Activated T-helper 17 cell treated with anti-CD3 and anti-CD28 coated beads, Interleukin-2, amount 50 U/mL, for 72 hours (primary cell): ENCODE measurements at regions not wholly inside any gene's neighbourhood (a gene's known extent, or its start where the extent isn't known, plus 50 kb on each side); places are given as distances from the start of the nearest gene placed in this dataset.
"Not testable (repeated sequence)": the region's sequence is repeated elsewhere in the genome, so short reads cannot be mapped to it uniquely, and the experiment has no call there.

Source experiments
- ATAC-seq: fragments of 150-1000 bp; cut with Tn5 transposase; replicated peaks from 2 replicates; pipeline ENCODE4 v1.10.0; 2021; ENCODE audit warnings: mild to moderate bottlenecking, moderate library complexity
- H3K27ac Mint-ChIP-seq: one replicate; pipeline ENCODE4 v1.8.0; 2022; ENCODE audit warnings: mixed read lengths
- H3K27me3 Mint-ChIP-seq: one replicate; pipeline ENCODE4 v1.8.0; 2022; ENCODE audit warnings: mixed read lengths
- H3K36me3 Mint-ChIP-seq: one replicate; pipeline ENCODE4 v1.8.0; 2022; ENCODE audit warnings: low read depth, mild to moderate bottlenecking, mixed read lengths
- H3K4me1 Mint-ChIP-seq: one replicate; pipeline ENCODE4 v1.8.0; 2022; ENCODE audit warnings: mixed read lengths
- H3K4me3 Mint-ChIP-seq: one replicate; pipeline ENCODE4 v1.8.0; 2022; ENCODE audit warnings: mild to moderate bottlenecking, mixed read lengths
- H3K9me3 Mint-ChIP-seq: one replicate; pipeline ENCODE4 v1.8.0; 2022; ENCODE audit warnings: mixed read lengths

DNA sequence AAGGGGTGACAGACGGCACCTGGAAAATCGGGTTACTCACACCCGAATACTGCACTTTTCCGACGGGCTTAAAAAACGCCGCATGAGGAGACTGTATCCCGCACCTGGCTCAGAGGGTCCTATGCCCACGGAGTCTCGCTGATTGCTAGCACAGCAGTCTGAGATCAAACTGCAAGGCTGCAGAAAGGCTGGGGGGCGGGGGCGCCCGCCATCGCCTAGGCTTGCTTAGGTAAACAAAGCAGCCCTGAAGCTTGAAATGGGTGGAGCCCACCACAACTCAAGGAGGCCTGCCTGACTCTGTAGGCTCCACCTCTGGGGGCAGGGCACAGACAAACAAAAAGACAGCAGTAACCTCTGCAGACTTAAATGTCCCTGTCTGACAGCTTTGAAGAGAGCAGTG is 144.4 kb downstream of the TYW3 start:
- not testable (repeated sequence) for ATAC-seq

DNA sequence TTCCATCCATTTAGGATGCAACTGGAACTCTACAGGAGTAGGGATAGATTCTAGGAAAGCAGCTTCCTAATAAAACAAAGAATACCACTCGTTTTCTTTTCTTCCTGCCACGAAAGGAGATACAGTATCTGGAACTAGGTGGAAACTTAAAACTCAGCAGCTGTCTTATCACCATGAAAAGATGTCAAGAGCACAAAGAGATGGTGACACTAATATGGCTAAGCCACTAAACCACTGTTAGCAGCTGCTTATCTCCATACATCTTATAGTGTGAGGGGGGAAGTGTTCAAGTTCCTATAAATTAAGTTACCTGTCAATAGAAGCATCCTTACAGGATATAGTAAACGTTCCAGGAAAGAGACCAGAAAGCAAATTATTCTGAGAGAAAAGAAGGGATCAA is 162.5 kb downstream of the TYW3 start:
- Mint-ChIP-seq H3K27ac (no peak overlapping the region), H3K4me3 (no peak overlapping the region), H3K9me3 (peaks cover 14% of the 10 kb centered on the region), H3K27me3 (no peaks in the 10 kb centered on the region), H3K36me3 (no peaks in the 10 kb centered on the region), H3K4me1 (no peaks in the 10 kb centered on the region)
- ATAC-seq, result no peak

More for the DNA sequence above, 144.4 kb downstream of the TYW3 start:
- H3K4me3 Mint-ChIP-seq, H3K9me3 Mint-ChIP-seq, H3K27me3 Mint-ChIP-seq, H3K4me1 Mint-ChIP-seq, H3K36me3 Mint-ChIP-seq, H3K27ac Mint-ChIP-seq: not testable (repeated sequence)

DNA sequence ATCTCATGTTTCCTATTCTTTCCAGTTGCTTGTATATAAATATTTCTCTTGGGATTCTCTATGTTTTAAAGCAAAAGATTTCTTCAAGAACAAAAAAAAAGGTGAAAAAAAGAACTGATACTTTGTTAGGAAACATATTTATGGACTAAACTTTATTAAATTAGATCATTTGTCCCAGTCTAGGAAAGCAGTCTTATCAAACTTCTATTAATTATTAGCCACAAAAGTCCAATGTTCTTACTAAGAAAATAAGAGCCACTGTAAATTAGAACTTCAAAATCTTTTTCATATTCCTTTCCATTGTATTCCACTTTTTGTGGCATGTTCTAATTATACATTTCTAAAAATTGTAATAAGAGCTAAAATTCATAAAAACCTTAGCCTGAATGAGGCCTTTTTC is 175.2 kb downstream of the TYW3 start:
- Mint-ChIP-seq H3K4me3 (no peak overlapping the region), H3K27ac (no peak overlapping the region), H3K36me3 (no peaks in the 10 kb centered on the region), H3K27me3 (no peaks in the 10 kb centered on the region), H3K9me3 (no peaks in the 10 kb centered on the region), H3K4me1 (no peaks in the 10 kb centered on the region)
- ATAC-seq, result no peak

DNA sequence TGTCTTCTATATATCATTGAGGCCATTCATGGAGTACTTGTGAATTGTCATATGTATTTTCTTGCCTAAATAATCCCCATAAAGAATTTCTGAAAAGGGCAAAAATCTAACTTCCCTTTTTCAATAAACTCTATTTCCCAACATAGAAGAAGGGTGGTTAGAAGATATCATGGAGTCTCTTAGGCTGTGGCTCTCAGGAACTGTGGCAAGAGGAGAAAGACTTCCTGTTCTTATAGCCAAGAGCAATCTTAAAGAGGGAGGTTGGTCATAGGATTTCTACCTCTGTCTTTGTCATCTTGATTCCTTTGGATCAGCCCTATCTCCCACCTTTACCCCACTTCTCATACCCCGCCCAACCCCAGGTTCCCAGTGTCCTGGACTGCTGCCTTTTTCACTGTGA is 175.8 kb downstream of the TYW3 start:
- no peaks in the 10 kb centered on the region for H3K27me3 Mint-ChIP-seq
- no peaks in the 10 kb centered on the region for H3K9me3 Mint-ChIP-seq

DNA sequence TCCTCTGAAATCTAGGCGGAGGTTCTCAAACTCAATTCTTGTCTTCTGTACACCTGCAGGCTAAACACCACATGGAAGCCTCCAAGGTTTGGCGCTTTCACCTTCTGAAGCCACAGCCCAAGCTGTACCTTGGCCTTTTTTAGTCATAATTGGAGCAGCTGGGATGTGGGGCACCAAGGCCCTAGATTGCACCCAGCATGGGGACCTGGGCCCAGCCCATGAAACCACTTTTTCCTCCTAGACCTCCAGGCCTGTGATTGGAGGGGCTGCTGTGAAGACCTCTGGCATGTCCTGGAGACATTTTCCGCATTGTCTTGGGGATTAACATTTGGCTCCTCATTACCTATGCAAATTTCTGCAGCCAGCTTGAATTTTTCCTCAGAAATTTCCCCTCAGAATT is 181.0 kb downstream of the TYW3 start:
- H3K36me3 Mint-ChIP-seq, result no peaks in the 10 kb centered on the region
- H3K4me1 Mint-ChIP-seq, result no peaks in the 10 kb centered on the region
- no peak overlapping the region for H3K27ac Mint-ChIP-seq
- no peaks in the 10 kb centered on the region for H3K27me3 Mint-ChIP-seq
- peaks cover 16% of the 10 kb centered on the region for H3K9me3 Mint-ChIP-seq
- ATAC-seq, result no peak
- H3K4me3 Mint-ChIP-seq, result no peak overlapping the region

More for the DNA sequence above, 175.8 kb downstream of the TYW3 start:
- ATAC-seq, result no peak
- H3K4me1 Mint-ChIP-seq, result no peaks in the 10 kb centered on the region
- no peak overlapping the region for H3K27ac Mint-ChIP-seq
- H3K36me3 Mint-ChIP-seq, result no peaks in the 10 kb centered on the region
- H3K4me3 Mint-ChIP-seq, result no peak overlapping the region

DNA sequence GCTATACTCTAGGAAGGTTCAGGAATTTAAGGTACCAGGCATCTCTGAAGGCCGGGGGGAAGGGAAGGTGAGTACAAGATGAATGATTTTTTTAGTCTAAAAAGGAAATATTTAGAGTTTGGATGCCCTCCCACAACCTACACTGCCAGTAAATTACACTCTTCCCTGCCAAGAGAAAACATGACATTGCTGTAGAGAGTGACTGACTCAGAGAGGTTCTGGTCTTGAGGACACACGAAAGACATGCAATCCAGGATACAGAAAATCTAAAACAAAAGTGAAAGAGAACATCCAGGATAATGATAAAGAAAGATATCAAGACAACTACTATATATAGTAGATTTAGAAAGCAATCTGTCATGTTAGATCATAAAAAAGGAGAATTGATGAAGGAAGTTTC is 200.5 kb downstream of the TYW3 start:
- H3K9me3 Mint-ChIP-seq, result peaks cover 11% of the 10 kb centered on the region
- H3K4me1 Mint-ChIP-seq, result no peaks in the 10 kb centered on the region
- H3K36me3 Mint-ChIP-seq, result no peaks in the 10 kb centered on the region
- H3K27ac Mint-ChIP-seq, result no peak overlapping the region
- no peak for ATAC-seq
- H3K27me3 Mint-ChIP-seq, result no peaks in the 10 kb centered on the region
- no peak overlapping the region for H3K4me3 Mint-ChIP-seq

DNA sequence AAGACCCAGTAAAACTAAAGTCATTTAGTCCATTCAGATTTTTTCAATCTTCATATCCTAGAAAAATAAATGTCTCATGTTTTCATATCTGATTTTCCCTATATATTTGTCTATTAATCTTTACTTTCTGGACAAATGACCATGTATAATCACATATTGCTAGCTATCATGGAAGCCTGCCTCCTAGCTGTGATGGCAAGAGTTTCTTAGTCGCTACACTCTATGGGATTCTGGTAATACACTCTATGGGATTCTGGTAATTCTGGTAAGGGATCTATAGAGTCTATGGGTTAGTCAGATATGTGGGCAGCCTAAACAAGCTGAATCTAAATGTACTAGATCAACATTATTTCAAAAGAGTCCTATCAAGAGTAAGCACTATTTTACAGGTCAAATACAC is 198.7 kb upstream of the LHX8 start:
- Mint-ChIP-seq H3K9me3 (peaks cover 6% of the 10 kb centered on the region), H3K4me1 (no peaks in the 10 kb centered on the region), H3K4me3 (no peak overlapping the region), H3K36me3 (no peaks in the 10 kb centered on the region), H3K27me3 (no peaks in the 10 kb centered on the region), H3K27ac (no peak overlapping the region)
- ATAC-seq, result no peak

DNA sequence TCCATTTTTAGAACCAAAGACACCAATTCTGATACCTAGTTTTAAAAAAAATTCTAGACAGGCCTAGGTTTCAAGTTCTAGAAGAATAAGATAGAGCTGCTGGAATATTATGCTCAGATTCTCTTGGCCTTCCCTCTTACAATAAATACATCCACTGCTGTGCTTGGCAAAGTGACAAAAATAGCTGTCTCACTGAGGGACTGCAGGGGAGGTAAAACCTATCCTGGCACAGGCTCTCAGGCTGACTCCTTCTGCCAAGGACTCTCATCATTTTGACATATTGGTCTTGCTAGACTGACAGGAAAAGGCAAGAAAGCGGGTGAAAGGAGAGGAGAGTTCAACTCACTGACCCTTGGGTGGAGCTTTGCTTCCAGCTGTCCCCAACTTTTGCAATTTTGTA is 197.0 kb upstream of the LHX8 start:
- Mint-ChIP-seq H3K9me3 (peaks cover 3% of the 10 kb centered on the region), H3K27me3 (no peaks in the 10 kb centered on the region), H3K27ac (no peak overlapping the region), H3K36me3 (no peaks in the 10 kb centered on the region), H3K4me1 (no peaks in the 10 kb centered on the region), H3K4me3 (no peak overlapping the region)
- ATAC-seq, result no peak

DNA sequence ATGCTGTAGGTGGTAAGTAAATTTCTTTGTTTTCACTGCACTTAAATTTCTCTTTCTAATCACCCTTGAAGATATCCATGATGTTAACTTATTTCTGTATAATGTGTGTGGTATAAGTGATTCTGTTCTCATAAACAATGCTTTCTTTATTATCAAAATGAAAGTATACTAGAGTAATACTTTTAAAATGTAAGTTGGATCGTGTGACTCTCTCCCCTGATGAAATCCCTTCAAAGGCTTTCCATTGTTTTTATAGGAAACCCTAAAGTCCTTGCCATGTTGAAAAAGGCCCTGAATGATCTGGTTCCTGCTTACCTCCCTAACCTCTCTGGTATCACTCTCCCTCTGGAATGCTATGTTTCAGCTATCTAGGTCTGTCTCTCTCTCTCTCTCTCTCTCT is 191.1 kb upstream of the LHX8 start:
- Mint-ChIP-seq H3K36me3 (no peaks in the 10 kb centered on the region), H3K4me3 (no peak overlapping the region), H3K27ac (no peak overlapping the region), H3K9me3 (peaks cover 10% of the 10 kb centered on the region), H3K27me3 (no peaks in the 10 kb centered on the region), H3K4me1 (no peaks in the 10 kb centered on the region)
- ATAC-seq, result no peak

DNA sequence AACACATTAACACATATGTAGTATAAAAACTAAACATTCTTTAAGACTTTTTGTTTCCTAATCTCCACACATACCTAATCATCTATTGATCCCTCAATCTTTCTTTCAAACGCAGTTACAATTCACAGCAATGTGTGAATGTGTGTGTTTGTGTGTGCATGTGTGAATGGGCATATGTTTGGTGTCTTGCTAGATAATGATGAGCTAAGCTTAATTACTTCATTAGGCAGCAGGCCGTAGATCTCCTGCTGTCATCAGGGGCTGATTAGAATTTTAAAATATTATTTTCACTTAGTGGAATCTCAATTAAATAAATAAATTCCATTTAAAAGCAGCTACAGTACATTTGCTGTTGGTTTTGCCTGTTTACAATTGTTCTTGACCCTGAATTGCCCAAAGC is 187.8 kb upstream of the LHX8 start:
- ATAC-seq, result no peak
- Mint-ChIP-seq H3K9me3 (peaks cover 14% of the 10 kb centered on the region), H3K36me3 (no peaks in the 10 kb centered on the region), H3K27ac (no peak overlapping the region), H3K4me1 (no peaks in the 10 kb centered on the region), H3K27me3 (no peaks in the 10 kb centered on the region), H3K4me3 (no peak overlapping the region)

DNA sequence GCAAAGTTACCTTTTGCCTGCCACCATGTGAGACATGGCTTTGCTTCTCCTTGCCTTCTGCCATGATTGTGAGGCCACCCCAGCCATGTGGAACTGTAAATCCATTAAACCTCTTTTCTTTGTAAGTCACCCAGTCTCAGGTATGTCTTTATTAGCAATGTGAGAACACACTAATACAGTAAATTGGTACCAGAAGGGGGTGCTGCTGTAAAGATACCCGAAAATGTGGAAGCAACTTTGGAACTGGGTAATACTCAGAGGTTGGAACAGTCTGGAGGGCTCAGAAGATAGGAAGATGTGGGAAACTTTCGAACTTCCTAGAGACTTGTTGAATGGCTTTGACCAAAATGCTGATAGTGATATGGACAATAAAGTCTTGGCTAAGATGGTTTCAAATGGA is 184.8 kb upstream of the LHX8 start:
- not testable (repeated sequence) for H3K9me3 Mint-ChIP-seq, H3K4me1 Mint-ChIP-seq, H3K27ac Mint-ChIP-seq, H3K4me3 Mint-ChIP-seq, H3K27me3 Mint-ChIP-seq, ATAC-seq, H3K36me3 Mint-ChIP-seq

DNA sequence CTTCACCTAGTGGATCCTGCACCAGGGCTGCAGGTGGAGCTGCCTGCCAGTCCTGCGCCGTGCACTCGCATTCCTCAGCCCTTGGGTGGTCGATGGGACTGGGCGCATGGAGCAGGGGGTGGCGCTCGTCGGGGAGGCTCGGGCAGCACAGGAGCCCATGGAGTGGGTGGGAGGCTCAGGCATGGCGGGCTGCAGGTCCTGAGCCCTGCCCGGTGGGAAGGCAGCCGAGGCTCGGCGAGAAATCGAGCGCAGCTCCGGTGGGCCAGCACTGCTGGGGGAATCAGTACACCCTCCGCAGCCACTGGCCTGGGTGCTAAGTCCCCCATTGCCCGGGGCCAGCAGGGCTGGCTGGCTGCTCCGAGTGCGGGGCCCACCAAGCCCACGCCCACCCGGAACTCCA is 182.2 kb upstream of the LHX8 start:
- not testable (repeated sequence) for ATAC-seq, H3K4me1 Mint-ChIP-seq, H3K4me3 Mint-ChIP-seq, H3K27me3 Mint-ChIP-seq, H3K27ac Mint-ChIP-seq, H3K9me3 Mint-ChIP-seq, H3K36me3 Mint-ChIP-seq

DNA sequence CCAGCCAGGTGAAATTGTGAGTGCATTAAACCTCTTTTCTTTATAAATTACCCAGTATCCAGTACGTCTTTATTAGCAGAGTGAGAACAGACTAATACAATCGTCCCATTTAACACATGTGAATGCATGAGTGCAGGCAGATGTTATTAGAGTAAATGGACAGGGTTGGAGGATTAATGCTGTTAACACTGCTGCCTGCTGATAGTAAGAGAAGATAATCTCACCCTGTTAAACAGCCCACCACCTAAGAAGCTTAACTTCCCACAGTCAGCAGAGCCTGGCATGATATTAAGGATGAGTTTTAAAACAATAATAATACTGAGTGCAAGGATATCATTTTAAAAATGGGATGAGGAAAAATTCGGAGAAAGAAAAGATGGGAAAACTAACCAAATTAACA is 181.4 kb upstream of the LHX8 start:
- no peak for ATAC-seq
- Mint-ChIP-seq H3K36me3 (no peaks in the 10 kb centered on the region), H3K27ac (no peak overlapping the region), H3K4me3 (no peak overlapping the region), H3K27me3 (no peaks in the 10 kb centered on the region), H3K4me1 (no peaks in the 10 kb centered on the region), H3K9me3 (peaks cover 7% of the 10 kb centered on the region)

DNA sequence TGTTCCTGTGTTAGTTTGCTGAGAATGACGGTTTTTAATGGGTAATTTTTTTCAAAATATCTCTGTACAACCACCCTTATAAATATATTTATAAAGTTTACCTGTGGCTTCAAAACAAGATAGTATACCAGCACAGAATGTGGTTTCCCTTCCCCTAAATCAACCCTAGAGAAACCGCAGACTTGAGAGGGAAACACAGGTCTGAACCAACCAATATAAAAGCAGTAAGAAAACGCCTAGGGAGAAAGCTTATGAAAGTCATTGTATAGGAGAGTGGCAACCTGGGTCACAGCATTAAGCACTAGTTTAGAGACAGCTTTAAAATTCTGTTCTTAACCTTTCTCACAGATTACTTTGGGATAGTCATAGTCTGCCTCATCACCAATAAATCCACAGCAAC is 180.6 kb upstream of the LHX8 start:
- Mint-ChIP-seq H3K27me3 (no peaks in the 10 kb centered on the region), H3K4me1 (no peaks in the 10 kb centered on the region), H3K9me3 (peaks cover 11% of the 10 kb centered on the region), H3K27ac (no peak overlapping the region), H3K36me3 (no peaks in the 10 kb centered on the region), H3K4me3 (no peak overlapping the region)
- no peak for ATAC-seq

DNA sequence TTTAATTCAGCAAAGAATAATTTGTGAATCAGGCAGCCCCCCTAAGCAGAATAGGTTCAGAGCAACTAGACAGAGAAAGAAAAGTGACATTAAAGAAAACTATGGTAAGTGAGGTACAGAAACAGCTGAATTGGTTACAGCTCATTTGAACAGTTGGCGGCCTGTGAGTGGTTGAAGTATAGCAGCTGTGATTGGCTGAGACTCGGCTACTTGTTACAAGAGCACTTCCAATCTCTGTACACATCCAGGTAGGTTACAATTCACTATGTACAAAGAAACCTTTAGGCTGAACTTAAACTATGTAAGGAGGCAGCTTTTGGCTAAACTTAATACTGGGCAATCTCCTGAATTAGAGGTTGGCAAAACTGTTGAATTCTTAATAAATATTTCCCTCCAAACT is 171.1 kb upstream of the LHX8 start:
- Mint-ChIP-seq H3K9me3 (peaks cover 4% of the 10 kb centered on the region), H3K27ac (no peak overlapping the region), H3K4me1 (no peaks in the 10 kb centered on the region), H3K4me3 (no peak overlapping the region), H3K27me3 (no peaks in the 10 kb centered on the region), H3K36me3 (no peaks in the 10 kb centered on the region)
- ATAC-seq, result no peak

DNA sequence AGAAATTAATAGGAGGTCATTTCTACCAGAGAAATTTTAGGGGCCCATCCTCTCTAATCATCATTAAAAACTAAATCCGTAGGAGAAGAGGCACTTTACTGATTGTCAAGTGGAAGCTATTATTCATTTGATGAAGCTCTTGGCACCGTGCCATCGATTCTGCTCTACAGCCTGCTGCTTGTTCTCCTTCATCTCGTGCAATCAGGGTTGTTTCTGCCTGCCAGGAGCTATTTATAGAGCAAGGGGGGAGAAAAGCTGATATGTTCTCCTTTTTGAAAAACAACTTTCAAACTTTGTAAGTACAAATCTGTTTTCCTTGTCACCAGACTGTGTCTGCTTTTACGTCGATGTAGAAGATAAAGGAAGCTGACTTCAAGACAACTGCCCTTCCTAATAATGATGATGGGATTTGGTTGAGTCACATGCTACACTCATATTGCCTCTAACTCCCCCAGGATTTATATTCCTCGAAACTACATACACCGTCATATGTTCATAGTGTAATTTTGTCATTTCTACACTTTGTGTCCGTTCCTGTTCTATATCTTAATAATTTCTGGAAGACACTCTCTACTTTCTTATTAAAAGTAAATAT is 169.6 kb upstream of the LHX8 start:
- no peak overlapping the region for H3K4me3 Mint-ChIP-seq
- H3K27ac Mint-ChIP-seq, result no peak overlapping the region
- no peak for ATAC-seq
- H3K4me1 Mint-ChIP-seq, result no peaks in the 10 kb centered on the region
- H3K27me3 Mint-ChIP-seq, result no peaks in the 10 kb centered on the region
- peaks cover 4% of the 10 kb centered on the region for H3K9me3 Mint-ChIP-seq
- H3K36me3 Mint-ChIP-seq, result no peaks in the 10 kb centered on the region
